GM19025 (cell line): ENCODE measurements at regions not wholly inside any gene's neighbourhood (a gene's known extent, or its start where the extent isn't known, plus 50 kb on each side); places are given as distances from the start of the nearest gene placed in this dataset.

Experiments used
- ATAC-seq: cut with Tn5 transposase; IDR thresholded peaks from one replicate; pipeline ENCODE4 v1.9.1; 2021; ENCODE audit warnings: mild to moderate bottlenecking, low read depth, moderate library complexity; ENCODE audit not compliant: unreplicated experiment

DNA sequence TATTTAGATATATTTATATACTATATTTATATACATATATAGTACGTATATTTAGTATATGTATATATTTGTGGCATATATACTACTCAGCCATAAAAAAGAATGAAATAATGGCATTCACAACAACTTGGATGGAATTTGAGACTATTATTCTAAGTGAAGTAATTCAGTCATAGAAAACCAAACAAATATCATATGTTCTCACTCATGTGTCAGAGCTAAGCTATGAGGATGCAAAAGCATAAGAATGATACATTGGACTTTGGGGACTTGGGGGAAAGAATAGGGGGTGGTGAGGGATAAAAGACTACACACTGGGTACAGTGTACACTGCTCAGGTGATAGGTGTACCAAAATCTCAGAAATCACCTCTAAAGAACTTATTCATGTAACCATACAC, 1015.7 kb downstream of the EFNB2 start:
- ATAC-seq = no peak

DNA sequence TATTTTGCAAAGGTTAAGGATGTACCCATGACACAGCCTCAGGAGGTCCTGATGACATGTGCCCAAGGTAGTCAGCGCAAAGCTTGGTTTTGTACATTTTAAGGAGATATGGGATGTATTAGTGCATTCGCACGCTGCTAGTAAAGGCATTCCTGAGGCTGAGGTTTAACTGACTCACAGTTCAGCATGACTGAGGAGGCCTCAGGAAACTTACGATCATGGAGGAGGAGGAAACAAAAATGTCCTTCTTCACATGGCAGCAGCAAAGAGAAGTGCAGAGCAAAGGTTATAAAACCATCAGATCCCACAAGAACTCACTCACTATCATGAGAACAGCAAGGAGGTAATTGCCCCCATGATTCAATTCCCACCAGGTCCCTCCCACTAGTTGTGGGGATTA, 1017.4 kb downstream of the EFNB2 start:
- ATAC-seq = no peak

DNA sequence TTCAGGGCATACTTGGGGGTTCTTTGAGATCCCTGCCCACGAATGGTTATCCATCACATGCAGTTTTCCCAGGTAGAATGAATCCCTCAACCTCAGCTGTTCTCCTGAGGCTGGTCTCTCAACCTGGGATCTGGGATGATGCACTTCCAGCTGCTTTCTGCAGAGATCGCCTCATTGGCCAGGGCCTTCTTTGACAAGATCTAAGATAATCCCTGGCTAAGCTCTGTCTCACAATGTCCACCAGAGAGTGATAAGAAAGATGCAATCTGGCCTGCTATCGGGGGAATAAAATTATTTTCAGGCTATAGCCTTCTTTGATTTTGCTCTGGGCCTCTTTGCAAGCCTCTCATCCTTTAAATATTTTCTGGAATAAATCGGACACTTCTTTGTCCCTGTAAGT, 1021.1 kb downstream of the EFNB2 start:
- no peak for ATAC-seq

DNA sequence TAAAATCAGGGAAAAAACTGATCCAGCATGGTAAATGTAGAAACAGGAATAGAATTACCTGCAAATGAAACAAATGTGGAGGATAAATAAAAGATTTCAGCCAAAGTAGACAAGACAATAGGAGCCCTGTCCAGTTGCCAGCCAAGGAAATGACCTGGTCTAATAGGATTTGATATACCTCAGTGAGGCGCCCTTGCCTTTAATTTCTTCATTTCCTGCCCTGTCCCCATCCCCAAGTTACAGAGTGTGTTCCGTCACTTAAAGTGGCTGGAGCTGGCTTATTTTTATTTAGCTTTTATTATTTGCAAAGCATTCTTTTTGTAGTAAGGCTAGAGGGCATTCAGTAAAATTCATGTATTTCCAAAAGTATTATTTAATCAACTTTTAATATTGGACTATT, 1022.0 kb downstream of the EFNB2 start:
- no peak for ATAC-seq

DNA sequence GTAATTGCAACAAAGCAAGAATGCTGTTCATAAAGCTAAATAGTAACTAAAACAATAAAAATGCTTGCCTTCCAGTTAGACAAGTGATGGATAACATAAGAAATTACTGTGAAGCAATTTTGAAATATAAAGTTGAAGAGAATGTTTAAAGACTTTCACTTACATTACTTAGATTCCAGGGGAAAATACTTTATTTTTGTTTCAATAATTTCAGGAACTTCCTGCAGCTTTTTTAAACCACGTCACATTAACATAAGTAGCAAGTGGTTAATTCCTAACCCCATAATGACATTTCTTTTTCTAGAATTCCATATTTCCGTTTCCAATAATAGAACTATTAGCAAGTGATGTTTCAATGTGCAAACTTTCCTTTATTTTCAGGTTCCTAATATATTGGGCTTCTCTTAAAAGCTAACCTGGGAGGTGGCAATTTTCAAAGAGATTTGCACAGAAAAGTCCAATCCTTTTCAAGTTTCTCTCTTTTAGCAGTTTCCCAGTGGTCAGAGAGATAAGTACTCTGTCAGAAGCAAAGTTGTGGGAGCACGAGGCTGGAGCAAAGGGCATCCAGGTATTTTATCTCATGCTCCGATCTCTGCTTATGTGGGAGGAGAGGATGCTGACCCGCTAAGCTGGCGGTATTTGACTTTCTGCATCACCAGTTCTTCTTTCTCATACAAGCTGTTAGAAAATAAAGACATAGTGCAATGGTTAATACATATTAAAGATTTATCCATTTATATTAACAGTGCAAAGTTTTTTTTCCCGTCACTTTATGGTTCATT, 1025.3 kb downstream of the EFNB2 start:
- no peak for ATAC-seq

DNA sequence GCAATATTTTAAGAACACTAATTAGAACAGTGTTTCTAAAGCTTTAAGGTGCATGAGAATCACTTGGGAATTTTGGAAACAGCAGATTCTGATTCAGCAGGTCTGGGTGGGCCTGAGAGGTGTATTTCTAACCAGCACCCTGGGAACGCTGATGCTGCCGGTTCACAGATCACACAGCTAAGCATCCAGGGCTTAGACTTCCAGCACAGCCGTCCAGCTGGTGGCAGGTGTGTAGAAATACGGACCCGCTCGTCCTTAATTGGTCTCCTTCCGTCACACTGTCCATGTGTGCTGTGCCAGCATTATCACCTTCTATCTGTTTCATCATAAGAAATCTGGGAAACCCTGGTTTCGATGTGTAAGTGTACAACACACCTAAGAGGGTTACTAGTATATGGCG, 1029.0 kb downstream of the EFNB2 start:
- no peak for ATAC-seq

DNA sequence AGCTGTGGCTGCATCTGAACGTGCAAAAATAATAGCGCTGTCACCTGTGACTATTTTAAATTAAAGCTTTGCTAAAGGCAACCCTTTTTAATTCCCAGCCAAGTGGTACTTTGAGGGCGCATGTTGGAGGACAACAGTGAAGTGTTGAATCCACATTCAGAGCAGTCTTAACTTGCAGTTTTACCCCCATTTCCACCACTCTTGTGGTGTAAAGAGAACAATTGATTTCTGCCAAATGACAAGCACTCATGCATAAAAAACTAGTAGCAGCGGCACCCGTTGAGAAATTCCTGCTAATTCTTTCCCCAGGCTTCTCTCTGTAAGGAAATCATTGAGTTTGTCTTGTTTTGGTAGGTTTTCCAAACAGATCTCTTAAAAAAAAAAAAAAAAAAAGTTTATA, 1033.3 kb downstream of the EFNB2 start:
- ATAC-seq = no peak

DNA sequence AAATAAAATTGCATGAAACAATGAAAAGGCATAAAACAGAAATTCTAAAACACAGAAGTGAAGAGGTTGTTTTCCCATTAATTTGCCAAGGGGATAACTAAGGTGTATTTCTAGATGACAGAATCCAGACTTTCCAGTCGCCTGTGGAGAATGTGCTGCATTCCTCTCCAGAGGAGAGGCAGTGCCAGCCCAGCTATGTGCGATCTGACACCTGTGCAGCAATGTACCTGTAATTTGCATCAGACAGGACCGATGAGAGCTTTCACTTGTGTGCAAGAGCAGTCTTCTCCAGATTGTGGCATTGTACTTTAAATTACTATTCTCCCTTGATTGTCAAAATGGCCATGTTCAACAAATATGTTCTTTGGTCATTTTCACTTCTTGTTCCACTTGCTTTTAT, 1037.9 kb downstream of the EFNB2 start:
- ATAC-seq = no peak

DNA sequence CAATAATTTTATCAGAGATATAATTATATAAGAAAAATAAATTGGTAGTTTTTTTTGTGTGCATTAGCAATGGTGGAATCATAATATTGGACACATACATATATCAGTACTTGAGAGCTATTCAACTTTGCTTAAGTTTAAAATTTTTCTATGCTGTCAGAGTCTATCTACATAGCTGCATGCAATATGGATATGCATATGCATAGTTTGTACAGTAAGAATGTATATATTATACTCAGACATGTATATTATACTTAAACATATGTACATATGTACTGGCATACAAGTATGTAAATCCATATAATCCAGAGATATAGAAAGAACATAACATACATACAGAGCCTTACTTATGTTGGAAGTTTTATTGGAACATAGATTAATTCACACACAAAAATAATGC, 1043.2 kb downstream of the EFNB2 start:
- ATAC-seq = no peak

DNA sequence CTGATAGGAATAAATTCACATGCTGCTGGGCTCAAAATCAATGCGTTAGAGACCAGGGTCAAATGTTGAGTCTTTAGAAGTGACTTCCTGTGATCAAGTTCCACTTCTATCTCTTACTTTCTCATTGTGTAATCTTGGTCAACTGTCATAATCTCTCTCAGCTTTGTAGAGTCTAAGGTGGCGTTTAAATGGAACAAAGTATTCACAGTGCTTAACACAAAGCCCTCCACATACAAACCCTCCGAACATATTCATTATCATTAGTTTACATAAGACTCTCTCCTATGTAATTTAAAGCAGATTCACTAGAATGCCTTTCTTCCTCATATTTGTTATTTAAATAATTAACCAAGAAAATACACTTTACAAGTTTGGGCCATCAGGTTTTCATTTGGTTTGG, 1044.1 kb downstream of the EFNB2 start:
- ATAC-seq = no peak

DNA sequence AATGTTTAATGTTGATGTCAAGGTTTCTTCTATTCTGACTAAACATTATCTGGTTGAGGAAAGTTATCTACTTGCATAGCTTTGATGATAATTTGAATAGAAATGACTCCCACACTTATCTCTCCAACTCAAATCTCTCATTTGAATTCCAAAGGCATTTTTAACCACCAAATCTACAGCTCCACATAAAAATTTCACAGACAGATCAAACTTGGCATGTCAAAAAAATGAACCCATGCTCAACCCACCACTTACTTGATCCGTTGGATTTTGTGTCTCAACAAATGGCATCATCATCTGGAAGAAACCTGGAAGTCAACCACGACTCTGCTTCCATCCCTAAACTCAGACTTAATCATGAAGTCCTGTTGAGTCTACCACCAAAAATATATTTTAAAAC, 1050.4 kb downstream of the EFNB2 start:
- ATAC-seq = no peak

DNA sequence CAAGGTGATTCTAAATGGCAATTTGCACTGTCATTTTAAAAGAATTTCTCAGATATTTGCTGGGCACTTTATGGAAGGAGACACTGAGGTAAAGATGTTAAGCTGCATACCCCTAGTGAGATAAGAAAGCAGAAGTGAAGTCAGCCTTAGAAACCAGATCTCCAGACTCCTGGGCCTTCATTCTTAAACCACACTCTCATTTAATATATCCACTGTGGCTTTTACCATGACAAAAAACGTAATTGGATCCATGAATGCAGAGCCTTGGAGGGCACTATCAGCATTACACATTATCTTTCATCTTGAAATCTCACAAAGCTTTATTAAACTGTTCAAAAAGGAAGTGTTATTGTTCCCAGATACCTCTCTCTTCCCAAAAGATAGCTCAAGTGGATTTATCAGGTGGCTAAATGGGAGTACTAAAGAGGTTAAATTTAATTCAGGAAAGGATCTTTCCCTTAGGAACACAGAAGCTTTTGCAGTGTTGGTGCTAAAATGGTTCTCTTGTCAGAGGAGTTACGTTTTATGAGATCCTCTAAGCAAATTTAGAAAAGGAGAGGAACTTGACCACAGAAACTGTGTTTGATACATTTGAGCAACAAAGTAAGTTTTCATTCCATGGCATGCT, 1060.4 kb downstream of the EFNB2 start:
- ATAC-seq = no peak

DNA sequence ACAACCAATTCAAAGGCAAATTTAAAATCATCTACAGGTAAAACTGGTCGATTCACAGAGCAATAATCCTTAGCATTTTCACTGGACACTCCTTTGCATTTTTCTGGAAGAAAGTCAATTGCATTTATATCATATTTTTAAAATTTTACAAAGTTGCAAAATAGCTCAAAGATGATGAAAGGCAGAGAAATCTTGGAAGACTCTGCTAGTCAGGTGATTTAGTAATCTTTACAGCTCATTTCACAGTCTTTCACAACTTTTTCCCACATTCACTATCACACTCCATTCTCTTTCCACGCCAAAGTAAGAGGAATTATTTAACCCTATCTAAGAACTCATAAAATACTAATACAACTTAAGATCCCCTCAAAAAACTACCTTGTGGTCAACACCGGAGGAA, 1063.8 kb downstream of the EFNB2 start:
- no peak for ATAC-seq

DNA sequence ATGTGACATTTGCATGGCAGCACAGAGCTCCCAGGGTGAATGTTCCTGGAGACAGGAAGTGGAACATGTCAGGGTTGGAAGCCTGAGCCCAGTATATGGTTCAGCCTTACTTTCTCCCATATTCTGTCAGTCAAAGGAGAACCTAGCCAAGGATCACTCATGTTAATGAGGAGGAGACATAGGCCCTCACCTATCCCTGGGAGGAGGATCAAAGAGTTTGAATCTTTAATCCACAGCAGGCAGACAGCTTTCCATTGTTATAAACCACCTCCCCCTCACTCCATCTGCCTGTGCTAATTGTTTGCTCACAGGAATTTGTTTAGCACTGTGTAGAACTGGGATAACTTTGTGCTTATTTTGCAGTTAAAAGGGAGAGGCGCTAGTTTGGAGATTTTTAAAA, 1069.1 kb downstream of the EFNB2 start:
- ATAC-seq = no peak

DNA sequence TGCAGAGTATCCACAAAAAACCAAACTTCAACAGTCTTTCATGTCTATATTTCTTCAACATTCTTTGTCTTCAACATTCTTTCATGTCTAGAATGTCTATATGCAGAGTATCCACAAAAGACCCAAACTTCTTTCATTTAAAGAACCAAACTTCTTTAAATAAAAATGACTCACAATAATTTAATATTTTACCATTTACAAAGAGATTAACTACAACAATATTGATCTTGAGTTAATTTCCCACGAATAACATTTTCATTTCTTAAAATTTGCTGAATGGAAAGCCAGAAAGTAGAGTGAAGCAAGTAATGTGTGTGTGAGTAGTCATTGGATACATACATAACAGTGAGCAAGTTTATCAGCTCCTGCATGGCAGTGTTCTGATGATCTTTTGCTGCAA, 1069.7 kb downstream of the EFNB2 start, which contains the start of gene DAOA:
DAOA (plus strand) TSS at position 301 of the 400 bp plus-strand sequence.
- ATAC-seq = no peak

DNA sequence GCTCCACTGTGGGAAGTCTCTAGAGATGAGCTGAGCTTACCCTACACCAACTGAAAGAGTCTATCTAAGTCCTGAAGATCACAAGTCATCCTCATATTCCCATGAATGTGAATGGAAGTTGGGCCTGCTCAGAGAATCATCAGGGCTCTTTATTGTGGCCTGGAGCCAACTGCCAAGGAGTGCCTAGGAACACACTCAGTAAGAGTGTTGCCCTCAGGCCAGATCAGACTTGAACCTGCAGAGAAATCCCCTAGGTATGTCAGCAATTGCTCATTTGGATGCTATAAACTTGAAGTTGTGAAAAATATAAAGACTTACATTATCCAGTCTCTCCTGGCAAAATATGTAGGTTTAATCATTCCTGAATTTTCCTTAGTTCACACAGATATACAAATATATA, 1070.2 kb downstream of the EFNB2 start:
- no peak for ATAC-seq

DNA sequence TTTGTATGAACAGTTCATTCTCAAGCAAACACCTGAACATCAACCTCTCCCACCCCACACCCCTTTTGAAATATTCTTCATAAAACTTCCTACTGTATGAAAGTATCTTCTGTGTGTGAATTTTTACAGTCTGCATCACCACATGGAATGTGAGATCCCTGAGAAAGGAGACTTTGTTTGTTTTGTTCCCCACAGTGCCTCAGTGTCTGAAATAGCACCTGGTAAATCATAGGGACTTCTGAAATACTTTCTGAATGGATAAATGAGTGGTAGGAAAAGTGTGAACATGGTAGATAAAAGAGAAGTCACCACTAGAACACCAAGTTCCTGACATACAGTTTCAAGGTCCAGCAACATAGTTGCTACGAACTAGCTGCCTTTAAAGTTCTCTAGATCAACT, 1071.2 kb downstream of the EFNB2 start:
- no peak for ATAC-seq

DNA sequence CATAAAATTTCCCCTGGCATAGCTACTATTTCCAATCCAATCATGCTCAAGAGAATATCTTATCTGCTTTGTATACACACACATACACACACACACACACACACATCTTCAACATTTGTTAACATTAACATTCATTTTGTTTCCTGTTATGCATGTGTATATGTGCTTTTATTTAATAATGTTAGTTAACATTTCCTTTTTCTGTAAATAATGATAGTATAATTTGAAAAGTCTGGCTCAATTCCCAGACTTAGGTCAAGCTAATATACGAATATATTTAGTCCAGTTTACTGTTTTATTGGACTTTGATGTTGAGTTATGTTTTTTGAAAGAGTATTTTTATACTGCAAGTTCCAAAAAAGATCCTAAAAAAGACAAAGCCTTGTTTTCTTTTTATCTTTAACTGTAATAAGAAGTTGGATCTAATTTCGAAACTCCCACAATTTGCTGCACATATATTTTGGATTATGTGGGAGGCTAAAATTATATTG, 1072.4 kb downstream of the EFNB2 start:
- no peak for ATAC-seq

DNA sequence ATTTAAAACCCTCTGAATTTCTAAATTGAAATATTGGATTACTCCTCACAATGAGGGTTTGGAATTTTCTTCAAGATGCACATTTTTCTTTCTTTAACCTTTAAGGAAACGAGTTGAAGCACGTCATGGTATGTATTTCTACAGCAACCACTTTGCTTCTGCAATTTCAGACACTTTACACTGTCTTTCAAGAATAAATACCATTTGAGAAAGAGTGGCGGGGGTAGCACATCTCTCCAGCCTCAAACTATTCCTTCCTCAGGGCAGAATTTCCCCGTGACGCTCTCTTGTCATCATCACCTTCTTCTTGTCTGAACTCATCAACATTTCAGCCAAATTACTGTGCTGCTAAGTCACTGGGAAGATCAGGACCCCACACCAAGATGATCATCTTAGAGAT, 1073.4 kb downstream of the EFNB2 start:
- no peak for ATAC-seq

DNA sequence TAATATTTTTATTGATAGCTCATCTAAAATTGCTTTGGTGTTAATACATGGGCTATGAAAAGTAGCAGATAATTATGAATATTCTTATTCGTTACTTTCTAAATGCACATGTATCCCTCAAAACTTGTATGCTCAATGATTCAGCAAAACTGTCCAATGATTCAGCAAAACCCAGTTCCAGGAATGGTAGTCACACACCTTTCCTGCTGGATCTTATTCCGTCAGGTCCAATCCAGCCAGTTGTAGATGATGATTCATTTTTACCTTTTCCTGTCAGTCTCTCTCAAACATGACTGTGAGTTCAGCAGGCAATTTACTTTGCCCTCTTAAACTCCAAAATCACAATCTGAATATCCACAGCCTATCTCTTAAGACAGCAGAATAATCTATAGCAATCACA, 1082.6 kb downstream of the EFNB2 start:
- no peak for ATAC-seq

DNA sequence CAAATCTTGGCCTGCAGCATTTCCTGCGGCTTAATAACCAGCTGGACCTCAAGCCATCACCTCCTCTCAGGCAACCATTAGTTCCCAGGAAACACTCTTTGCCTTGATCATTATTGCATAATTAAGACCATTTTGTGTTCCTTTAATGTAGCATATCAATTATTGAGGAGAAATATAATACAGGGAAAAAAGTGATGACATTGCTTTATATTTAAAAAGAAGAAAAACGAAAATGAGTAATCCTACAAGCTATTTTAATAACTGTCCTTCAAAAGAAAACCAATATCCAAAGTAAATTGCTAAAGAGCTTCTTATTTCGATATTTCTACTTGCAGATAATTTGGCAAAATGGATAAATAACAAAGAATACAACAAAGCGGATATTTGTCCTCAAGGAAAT, 1084.7 kb downstream of the EFNB2 start:
- no peak for ATAC-seq

DNA sequence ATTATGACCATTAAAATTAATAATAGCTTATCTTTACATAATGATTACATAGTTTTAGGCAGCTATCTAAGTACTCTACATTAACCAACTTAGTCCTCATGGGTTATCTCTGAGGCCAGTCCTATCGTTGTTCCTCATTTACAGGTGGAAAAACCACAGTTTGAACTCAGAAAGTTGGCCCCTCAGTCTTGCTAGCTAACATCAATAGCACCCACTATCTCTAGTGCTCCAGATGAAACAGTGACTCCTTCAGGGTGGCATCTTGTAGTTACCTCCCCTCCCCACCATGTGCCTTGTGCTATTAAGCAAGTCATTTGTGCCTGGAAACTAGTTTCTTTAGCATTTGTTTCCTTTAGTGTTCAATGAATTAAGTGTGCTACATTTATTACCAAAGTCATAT, 1086.7 kb downstream of the EFNB2 start:
- no peak for ATAC-seq
